Left kidney (tissue), 1 donor: ENCODE measurements at regions not wholly inside any gene's neighbourhood (a gene's known extent, or its start where the extent isn't known, plus 50 kb on each side); places are given as distances from the start of the nearest gene placed in this dataset.
"Not testable (repeated sequence)": the region's sequence is repeated elsewhere in the genome, so short reads cannot be mapped to it uniquely, and the experiment has no call there.

ENCODE experiments used
- DNase-seq: peaks from one replicate; pipeline ENCODE4 v3.0.0-alpha.2; 2013

- no peak for DNase-seq
These were observed 79.2 kb upstream of the CEP126 start for GRCh38 chr11:101835506-101836063.

DNA sequence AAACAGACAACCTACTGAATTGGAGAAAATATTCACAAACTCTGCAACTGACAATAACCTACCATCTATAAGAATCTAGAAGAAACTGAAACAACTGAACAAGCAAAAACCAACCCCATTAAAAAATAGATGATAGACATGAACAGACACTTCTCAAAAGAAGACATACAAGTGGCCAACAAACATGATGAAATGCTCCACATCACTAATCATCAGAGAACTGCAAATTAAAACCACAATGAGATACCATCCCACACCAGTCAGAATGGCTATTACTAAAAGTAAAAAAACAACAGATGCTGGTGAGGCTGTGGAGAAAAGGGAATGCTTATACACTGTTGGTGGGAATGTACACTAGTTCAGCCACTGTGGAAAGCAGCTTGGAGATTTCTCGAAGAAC lies 84.3 kb upstream of the CEP126 start:
- DNase-seq: not testable (repeated sequence)

- no peak for DNase-seq
These were observed 89.3 kb upstream of the CEP126 start for GRCh38 chr11:101825531-101825930.

DNA sequence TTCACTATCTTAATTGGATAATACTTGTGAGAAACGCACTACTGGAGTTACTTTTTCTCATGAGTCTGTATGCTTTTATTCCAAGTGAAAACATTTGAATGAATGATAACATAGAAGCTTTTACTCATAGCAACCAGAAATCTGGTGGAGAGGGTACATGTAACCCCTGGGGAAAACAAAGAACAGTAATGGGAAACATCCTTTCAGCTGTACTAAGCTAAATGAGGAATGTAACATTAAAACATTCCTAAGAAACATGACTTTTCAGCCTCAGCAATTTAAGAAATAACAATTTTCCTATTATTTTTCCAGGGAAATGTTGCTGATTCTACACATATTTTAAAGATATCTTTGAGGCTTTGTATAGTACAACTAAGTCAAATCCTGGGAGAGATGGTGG lies 97.2 kb upstream of the CEP126 start:
- no peak for DNase-seq

GRCh38 chr11:101816613-101817012 lies 98.2 kb upstream of the CEP126 start:
- DNase-seq: no peak

GRCh38 chr11:101812546-101812945 lies 102.3 kb upstream of the CEP126 start:
- no peak for DNase-seq

DNA sequence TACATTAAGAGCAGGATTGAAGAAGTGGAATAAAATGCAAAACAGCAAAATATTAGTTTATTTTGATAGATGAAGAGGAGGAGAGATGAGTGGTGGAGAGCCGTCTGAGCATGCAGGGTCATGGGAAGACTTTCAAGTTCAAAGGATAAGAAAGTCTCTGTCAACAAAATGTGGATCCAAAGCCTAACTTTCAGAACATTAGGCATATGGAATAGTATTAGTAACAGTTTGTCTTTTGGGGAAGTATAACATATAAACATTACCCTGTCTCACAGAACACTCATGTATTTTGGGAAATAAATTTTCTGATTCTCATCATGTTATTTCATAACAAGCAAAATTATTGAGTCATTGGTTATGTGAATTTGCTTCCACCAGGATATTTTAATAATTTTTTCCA lies 104.3 kb upstream of the CEP126 start:
- DNase-seq: no peak

DNA sequence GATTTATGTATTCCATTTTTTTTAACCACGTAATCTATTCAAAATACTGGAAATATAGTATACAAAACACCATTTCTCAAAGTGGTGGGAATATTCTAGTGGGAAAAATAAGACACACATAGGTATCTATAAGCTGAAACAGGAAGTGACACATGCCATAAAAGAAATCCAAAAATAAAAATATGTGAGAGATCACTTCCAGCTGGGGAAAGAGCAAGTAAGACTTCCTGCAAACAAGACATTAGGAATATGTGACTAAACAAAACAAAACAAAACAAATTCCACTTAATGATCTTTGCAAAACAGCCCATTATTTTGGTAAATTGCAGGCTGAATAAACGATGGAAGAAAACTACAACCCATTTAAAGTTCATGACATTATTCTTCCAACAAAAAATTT lies 107.3 kb upstream of the CEP126 start:
- no peak for DNase-seq

GRCh38 chr11:101803651-101804050 lies 111.2 kb upstream of the CEP126 start:
- DNase-seq: no peak

DNA sequence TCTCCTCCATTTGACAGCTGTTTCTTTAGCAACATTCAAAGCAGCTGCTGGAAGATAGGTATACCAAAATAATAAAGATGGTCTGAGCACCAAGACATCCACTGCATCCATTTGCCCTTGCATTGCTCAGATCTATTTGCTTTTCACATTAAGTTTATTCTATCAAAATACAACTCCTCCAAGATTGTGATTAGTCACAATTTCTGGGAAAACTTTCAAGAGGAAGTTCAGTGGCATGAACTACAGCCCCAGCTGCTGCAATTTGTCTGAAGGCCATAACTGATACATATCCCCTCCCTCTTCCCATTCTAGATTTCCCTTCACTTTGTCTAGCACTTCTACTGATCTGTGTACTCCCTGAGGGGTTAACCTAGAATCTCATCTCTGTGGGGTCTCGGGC lies 117.5 kb upstream of the CEP126 start:
- no peak for DNase-seq

- no peak for DNase-seq
These were observed 122.0 kb upstream of the CEP126 start for GRCh38 chr11:101792814-101793213.

DNA sequence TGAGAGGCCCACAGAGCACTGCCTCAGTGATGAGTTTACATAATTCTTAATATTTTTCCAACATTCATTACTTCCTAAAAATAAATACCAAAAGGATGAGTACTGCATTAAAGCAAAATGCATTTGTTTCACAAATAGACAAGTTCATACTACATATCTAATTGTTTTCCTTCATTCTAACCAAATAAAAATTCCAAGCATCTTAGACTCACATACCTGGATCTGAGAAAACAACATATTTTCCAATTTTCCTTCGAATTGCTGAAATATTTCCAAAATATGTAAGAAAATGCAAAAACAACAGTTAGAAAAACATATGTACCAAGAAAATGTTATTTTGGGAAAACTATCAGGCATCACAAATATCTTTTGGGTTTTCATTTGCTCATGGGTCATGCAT lies 127.9 kb upstream of the CEP126 start:
- DNase-seq: no peak

GRCh38 chr11:101786421-101786820 lies 128.4 kb upstream of the CEP126 start:
- DNase-seq: no peak

GRCh38 chr11:101779167-101779566 lies 135.6 kb upstream of the CEP126 start:
- DNase-seq: not testable (repeated sequence)

DNA sequence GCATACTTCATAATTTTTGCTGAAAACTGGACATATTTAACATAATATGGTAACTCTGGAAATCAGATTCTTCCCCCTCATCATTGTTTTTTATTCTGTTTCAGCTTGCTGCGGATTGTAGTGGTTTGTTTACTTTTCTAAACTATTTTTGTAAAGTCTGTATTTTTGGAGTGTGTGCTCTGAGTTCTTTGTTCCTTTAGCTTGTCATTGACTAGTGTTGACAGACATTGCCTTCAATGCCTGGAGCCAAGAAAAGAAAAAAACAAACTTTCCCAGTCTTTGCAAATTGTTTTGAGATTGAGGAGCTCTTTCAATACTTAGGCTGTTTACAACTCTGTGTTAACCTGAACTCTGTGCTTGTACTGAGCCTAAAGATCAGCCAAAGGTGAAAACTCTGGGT lies 137.3 kb upstream of the CEP126 start:
- no peak for DNase-seq

DNA sequence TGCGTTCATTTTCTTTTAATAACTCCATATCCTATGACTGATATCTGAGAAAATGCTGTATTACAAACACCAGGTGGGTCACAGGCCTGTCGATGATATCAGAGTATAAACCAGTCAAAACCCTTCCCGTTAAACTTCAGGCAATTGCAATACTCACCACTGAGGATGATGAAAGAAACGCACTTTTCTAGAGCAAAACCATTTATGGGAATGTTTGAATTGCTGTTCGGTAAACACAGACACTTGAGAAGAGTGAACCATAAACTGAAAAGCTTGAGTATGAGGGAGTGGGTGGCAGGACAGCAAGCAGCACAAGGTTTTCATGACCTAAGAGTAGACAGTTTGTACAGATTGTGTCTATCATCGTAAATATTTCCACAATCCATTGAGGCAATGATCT lies 139.8 kb upstream of the CEP126 start:
- no peak for DNase-seq

DNA sequence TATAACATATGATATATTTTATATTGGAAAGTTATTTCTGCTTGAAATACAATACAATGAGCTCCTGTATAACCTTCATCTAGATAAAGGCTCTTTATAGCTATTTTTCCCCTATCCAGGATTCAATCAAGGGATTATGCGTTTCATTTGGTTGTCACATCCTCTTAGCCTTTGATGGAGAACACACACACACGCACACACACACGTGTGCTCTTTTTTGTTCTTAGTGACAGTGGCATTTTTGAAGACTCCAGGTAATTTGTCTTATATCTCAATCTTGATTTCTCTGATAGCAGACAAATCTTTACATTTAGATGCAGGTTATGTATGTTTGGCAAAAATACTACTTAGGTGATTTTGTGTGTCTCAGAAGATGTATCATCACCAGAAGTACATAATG lies 144.2 kb upstream of the CEP126 start:
- DNase-seq: no peak

DNA sequence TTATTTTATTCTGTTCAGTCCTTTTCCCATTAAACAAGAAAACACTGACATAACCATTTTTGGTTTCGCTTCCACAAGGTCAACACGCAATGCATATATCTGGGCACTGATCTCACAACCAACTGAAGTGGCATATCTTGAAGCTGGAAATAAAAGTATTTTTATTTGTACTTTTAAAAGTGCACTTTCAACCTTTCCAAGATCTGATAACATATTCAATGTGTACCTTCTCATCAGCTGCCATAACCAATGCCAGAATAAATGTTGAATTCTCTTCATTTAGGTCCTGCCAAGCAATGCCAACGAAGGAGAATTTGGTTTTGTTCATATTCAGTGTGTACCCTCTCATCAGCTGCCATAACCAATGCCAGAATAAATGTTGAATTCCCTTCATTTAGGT lies 148.9 kb upstream of the CEP126 start:
- DNase-seq: no peak

- no peak for DNase-seq
These were observed 154.9 kb upstream of the CEP126 start for GRCh38 chr11:101759771-101760450.

DNA sequence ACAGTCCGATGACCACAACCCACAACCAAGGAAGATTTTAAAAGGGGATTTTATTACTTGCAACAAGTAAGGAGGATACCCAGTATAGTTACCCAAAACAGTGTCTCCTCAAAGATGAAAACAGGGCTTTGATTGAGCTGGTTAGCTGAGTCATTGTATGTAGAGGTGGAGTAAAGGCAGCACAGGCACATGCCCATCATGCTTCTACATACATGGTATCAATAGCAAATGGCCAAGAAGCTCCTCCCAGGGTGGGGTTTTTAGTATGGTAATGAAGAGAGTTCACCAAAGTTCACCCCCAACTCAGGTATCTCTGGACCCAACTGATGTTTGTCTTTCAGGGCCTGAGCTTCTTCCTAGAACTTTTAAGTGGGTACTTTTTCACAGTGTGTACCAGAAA lies 157.1 kb upstream of the CEP126 start:
- no peak for DNase-seq

DNA sequence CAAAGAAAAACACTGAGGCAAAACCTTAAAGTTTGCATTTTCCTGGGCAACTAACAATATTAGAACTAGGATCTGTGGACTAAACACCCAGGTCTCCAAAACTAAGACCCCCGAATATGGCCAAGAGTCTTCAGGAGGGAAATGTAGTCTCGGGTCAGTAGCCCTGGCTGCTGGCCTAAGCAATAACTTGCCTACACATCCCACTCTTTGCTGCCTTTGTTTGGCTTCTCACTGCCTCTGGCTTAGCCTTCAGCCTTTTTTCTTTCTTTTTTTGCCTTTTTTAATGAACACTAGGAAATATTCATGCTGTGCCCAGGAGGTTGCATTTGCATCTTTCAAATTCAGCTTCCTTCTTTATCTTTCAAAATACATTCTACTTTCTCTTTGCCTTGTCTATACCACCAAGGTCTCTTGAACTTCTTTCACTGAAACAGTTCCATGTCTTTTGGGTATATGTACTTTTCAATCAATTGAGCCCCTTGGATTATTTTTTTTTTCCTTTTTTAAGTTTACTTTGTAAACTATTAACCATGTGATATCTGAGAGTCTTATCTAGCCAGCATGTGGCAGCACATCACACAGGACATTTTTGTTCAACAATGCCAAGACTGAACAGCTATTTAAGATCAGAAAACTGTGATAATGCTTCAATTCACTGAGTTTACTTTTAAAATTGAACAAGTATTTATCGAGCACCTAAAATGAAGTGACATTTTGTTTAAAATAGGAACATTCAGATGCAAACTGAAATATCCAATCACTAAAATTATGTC lies 165.0 kb upstream of the TRPC6 start:
- no peak for DNase-seq

- no peak for DNase-seq
These were observed 161.9 kb upstream of the TRPC6 start for GRCh38 chr11:101745756-101746155.

DNA sequence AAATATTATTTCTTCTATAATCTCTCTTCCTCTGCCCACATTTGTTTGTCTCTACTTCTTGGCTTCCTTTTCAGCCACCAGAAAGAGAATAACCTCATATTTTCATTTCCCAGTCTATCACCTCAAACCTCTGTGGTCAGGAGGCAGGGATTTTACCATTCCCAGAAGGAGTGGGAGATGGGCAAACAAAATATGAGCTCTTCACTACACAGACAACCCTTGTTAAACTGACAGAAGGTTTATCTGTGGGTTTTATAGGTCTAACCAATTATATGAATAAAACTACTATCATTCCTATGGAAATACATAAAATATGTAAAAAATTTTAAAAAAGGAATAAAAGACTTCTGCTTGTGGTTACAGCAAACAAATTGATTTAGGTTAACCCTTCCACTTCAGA lies 160.0 kb upstream of the TRPC6 start:
- no peak for DNase-seq
